ENCODE measurements at regions not wholly inside any gene's neighbourhood (a gene's known extent, or its start where the extent isn't known, plus 50 kb on each side); places are given as distances from the start of the nearest gene placed in this dataset.

- DNase-seq: no peak
Measured at GRCh38 chr2:236940497-236940896, 145.2 kb upstream of the COPS8 start.

- no peak for DNase-seq
Measured at GRCh38 chr2:236940916-236941520, 144.7 kb upstream of the COPS8 start.

DNA sequence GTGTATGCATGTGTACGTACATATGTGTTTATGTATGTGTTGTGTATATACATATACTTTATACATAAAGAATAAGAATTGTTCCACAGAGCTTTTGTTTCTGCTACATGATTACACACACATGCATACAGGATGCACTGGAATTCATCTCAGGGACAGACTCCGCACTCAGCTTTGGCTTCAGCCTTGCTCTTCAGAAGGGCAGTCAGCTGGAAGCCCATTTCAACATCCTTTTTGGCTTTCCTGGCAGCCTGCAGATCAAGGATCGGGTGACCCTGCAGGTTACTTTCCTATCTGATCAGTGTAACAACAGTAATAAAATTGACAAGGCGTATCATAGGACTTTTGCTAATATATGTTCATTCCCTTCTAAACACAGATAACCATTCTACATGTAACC lies 144.1 kb upstream of the COPS8 start:
- no peak for DNase-seq

DNA sequence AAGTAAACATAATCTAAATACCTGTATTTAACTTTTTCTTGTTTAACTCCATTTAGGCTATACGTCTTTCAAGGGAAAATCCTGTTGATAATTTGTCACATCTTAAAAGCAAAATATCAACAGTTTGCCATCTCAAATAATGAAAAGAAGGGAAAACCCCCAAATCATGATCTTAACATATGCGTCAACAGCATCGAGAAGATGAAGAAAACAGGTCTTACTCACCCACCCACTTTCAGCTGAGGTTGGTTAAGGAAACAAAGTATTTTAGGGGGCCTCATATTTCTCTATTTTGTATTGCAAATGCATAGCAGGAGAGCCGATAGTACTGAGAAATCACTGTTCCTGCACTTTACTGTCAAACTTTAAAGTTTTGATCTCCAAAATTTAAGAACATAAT lies 143.1 kb upstream of the COPS8 start:
- DNase-seq: no peak

DNA sequence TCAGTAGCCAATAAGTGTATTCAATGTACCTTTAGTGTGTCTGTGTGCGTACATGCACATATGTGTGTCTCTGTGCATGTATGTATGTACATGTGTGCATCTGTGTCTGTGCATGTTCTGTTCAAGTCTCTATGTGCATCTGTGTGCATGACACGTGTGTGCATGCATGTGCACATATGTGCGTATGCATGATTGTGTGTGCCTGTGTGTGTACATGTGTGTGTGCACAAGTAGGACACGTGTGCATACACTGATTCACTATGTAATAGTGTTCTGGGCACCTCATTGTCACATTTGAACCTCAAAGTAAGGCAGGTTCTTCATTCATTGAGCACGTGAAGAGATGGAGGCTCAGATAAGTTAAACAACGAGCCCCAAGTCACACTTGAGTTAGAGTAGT lies 142.6 kb upstream of the COPS8 start:
- DNase-seq: no peak

DNA sequence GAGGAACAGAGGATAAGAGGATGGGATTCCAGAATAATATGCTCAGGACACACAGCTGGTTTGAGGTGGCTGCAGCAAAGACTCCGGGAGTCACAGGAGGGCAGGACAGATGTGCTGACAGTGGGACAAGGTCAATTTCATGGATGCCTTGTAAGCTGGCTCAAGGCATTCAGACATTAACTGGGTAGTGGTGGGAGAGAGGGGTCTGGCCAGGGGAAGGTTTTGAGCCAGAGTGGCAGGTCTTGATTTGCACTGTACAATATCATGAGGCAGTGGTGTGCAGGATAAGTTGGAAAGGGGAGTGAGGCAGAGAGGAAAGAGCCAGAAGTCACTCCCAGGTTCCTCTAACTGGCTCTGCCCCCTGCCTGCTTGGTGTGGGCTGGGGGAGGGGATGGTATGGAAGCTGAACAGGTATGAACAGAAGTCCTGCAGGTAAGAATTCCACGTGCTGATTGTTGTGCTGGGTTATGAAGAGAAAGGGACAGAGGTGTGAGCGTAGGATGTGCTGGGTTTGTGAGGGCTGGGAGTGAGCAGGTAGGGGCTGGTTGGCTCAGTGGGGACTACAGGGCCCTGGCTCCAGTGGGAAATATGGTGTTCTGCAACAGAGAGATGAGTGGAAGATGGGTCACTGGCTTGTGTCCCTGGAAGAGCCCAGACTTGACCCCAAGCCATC lies 141.7 kb upstream of the COPS8 start:
- DNase-seq: no peak

- no peak for DNase-seq
Measured at GRCh38 chr2:236944561-236944960, 141.1 kb upstream of the COPS8 start.

- no peak for DNase-seq
Measured at GRCh38 chr2:236945431-236946016, 140.2 kb upstream of the COPS8 start.

GRCh38 chr2:236946871-236947270 lies 138.8 kb upstream of the COPS8 start:
- DNase-seq: no peak

DNA sequence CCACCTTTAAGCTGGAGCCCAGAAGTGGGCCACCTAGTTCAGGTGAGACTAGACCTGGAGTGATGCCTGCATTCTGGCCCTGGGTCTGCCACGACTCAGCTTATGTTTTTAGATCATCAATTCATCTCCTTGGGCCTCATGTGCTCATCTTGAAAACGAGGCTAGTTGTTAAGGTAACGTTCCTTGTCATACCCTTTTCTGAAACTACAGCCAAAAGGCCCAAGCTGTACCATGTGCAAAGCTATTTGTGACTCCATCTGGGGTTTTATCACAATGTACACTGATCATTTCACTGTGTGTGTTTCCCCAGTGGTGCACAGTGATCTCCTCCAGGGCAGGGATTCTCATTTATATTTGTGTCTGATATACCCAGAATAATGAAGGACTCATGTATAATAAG lies 138.4 kb upstream of the COPS8 start:
- no peak for DNase-seq

GRCh38 chr2:236947896-236948295 lies 137.8 kb upstream of the COPS8 start:
- DNase-seq: no peak

DNA sequence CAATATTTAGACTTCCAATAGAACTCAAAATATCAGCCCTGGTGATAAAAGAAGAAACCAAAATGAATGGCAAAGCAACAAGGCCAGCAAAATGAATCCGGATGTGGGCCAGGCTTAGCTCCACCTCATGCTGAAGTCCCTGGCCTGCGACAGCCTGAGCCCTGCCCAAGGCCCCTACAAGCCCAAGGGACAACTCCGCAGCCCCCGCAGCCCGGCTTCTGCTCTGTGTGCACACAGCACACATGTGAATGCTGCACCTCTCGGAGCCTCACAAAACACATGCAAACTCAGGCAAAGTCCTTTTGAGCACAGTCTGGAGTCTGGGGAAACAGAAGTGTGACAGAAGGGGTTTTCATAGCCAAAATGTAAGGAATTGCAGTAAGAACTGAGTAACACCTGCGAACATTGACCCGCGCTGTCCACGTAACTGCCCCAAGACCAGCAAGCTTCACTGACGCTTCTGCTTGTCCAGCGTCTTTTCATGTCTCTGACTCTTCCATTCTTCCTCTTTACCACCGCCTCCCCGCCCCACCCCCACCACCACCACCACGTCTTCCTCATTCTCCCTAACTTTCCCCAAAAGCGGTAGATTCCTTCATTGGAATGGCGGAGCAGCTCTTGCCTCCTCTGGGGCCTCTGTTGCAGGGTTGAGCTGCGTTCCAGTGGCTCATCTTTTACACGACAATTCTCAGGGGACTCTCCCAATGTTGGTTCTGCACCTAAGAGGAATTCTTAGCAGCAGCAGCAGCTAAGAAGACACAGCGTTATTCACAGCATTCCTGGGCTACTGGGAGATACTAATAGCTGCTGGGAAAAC lies 136.4 kb upstream of the COPS8 start:
- DNase-seq: no peak

DNA sequence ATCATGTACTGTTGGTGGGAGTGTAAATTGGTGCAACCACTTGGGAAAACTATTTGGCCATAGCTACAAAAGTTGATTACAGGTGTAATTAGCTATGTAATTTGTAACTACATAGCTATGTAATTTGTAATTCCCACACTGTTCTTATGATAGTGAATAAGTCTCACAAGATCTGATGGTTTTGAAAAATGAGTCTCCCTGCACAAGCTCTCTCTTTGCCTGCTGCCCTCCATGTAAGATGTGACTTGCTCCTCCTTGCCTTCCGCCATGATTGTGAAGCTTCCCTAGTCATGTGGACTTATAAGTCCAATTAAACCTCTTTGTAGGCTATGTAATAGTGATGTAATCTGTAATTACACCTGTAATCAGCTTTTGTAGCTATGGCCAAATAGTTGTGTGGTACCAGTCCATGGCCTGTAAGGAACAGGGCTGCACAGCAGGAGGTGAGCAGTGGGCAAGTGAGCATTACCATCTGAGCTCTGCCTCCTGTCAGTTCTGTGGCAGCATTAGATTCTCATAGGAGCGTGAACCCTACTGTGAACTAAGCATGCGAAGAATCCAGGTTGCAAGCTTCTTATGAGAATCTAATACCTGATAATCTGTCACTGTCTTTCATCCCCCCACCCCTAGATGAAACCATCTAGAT lies 133.7 kb upstream of the COPS8 start:
- no peak for DNase-seq

DNA sequence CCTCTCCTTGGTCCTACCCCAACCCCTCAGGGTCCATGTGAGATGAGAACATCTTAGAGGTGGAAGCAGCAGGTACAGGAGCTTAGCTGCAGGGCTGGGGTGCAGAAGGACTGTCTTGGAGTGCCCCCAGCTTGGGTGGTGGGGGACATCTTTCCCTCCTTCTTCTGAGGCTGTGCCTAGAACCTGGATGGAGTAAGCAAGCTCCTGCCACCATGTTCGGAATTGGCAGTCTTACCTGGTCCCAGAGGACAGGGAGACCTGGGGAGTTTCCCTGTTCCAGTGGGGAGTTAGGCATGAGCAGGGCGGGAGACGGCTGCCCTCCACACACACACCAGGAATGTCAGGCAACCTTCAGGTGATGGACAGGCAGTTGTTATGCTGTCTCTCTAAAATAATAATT lies 131.0 kb upstream of the COPS8 start:
- no peak for DNase-seq

DNA sequence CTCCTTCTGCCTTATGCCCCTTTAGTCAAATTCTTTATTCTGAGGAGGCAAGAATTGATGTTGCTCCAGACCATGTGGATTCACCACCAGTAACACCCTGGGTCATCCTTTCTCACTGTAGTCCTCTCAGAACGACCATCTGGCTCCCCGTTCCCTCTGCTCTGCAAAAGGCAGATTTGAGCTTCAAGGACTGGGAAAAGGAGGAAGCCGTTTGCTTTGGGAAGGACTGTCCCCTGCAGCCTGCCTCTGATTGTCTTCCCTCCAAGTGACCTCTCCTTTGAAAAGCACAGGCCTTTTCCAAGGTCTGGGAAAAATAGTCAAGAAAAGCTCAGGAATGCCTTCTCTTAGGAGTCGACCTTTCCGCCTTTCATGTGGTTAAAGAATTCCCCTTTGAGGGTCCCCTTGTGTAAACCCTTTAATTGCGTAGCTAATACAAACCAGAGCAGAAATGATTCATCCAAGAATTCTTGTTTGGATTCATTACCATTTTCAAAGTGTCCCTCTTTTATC lies 130.1 kb upstream of the COPS8 start:
- no peak for DNase-seq

DNA sequence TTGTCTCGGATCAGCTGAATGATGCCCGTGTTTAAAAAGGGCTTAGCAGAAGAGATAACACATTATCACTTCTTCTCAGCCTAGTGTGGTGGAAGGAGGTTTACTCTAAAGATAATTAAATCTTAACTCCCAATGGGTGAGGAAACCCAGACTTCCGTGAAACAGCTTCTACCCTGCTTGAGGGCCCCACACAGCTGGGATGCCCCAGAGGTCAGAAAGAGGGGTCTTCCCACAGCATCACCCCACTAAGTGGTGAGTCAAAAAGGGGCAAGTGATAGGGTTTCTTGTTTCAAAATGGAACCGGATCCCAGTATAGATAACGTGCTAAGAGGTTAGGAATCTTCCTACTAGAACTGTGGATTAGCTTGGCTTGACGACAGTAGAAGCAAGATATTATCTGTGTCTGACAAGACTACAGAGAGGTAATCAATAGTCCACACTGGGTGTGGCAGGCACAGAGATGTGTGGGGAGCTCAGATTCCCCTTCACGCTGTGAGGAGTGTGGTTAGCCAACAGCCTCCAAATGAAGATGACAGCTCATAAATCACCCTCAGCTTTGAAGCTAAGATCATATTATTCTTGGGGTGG lies 129.6 kb upstream of the COPS8 start:
- DNase-seq: no peak

DNA sequence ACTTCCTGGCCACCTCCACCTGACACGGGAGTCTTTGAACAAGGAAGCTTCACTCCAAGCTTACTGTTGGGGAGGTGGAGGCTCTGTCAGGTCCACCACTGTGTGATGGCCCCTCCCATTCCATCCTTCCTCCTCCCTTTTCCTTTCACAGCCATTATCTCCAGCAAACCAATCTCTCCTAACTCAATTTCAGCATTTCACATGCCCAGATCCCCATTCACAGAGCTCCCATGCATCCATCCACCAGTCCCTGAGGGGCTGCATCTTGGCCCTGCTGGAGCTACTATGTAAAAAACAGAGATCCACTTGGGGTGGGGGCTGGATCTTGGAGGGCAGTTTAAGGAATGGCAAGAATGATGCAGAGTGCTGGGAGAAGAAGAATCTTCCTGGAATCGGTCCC lies 129.0 kb upstream of the COPS8 start:
- DNase-seq: no peak

DNA sequence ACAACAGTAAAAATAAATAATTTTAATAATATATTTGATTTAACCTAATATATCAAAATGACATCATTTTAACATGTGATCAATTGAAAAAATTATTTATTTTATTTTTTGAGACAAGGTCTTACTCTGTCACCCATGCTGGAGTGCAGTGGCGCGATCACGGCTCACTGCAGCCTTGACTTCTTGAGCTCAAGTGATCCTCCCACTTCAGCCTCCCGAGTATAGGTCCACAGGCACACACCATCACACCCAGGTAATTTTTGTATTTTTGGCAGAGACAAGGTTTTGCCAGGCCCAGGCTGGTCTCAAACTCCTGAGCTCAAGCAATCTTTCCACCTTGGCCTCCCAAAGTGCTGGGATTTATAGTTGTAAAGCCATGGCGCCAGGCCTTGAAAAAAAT lies 126.7 kb upstream of the COPS8 start:
- no peak for DNase-seq

GRCh38 chr2:236959876-236960275 lies 125.8 kb upstream of the COPS8 start:
- DNase-seq: no peak

GRCh38 chr2:236960531-236960930 lies 125.2 kb upstream of the COPS8 start:
- no peak for DNase-seq

DNA sequence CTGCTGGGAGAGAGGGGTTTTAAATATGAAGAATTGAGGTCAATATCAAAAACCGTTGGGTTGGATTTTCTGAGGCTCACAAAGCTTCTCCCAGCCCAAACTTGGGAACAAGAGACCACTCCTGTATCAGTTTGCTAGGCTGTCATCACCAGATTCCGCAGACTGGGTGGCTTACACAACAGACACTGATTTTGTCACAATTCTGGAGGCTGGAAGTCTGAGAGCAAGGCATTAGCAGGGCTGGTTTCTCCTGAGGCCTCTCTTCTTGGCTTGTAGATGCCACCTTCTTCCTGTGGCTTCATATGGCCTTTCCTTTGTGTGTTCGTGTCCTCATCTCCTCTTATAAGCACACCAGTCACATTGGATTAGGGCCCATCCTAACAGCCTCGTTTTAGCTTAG lies 122.9 kb upstream of the COPS8 start:
- no peak for DNase-seq

GRCh38 chr2:236963631-236964182 lies 122.0 kb upstream of the COPS8 start:
- no peak for DNase-seq
